Hepatocyte (in vitro differentiated cells): ENCODE measurements at regions not wholly inside any gene's neighbourhood (a gene's known extent, or its start where the extent isn't known, plus 50 kb on each side); places are given as distances from the start of the nearest gene placed in this dataset.

ENCODE experiments used
- DNase-seq: peaks from one replicate; pipeline ENCODE4 v3.0.0-alpha.2; 2016; ENCODE audit warnings: low spot score
- H2AFZ ChIP-seq: fragments of 200-600 bp; sonication (generic); 2 replicates; pipeline ENCODE4 v1.6.0; 2016; ENCODE audit warnings: antibody characterized with exemption, mild to moderate bottlenecking
- H3K27ac ChIP-seq: fragments of 200-600 bp; sonication (generic); 2 replicates; pipeline ENCODE4 v1.5.1; 2016; ENCODE audit warnings: mild to moderate bottlenecking
- H3K27me3 ChIP-seq: fragments of 200-600 bp; sonication (generic); 2 replicates; pipeline ENCODE4 v1.6.1; 2016
- H3K36me3 ChIP-seq: fragments of 200-600 bp; sonication (generic); replicated peaks from 2 replicates; pipeline ENCODE4 v1.5.1; 2016; ENCODE audit warnings: low read depth; ENCODE audit not compliant: insufficient read depth
- H3K4me1 ChIP-seq: fragments of 200-600 bp; sonication (generic); 2 replicates; pipeline ENCODE4 v1.5.1; 2016; ENCODE audit warnings: mild to moderate bottlenecking, moderate library complexity; ENCODE audit not compliant: insufficient read depth
- H3K4me2 ChIP-seq: fragments of 200-600 bp; sonication (generic); 2 replicates; pipeline ENCODE4 v1.6.0; 2016
- H3K4me3 ChIP-seq: fragments of 200-600 bp; sonication (generic); 2 replicates; pipeline ENCODE4 v1.5.1; 2016; ENCODE audit warnings: mild to moderate bottlenecking
- H3K79me2 ChIP-seq: fragments of 200-600 bp; sonication (generic); 2 replicates; pipeline ENCODE4 v1.6.0; 2017; ENCODE audit warnings: mild to moderate bottlenecking
- H3K9me2 ChIP-seq: fragments of 200-600 bp; sonication (generic); replicated peaks from 2 replicates; pipeline ENCODE4 v1.6.0; 2017; ENCODE audit warnings: mild to moderate bottlenecking; ENCODE audit not compliant: insufficient read depth
- H3K9me3 ChIP-seq: fragments of 200-600 bp; sonication (generic); 2 replicates; pipeline ENCODE4 v1.5.1; 2016; ENCODE audit warnings: low read depth, mild to moderate bottlenecking
- H4K20me1 ChIP-seq: fragments of 200-600 bp; sonication (generic); 2 replicates; pipeline ENCODE4 v1.6.0; 2016; ENCODE audit warnings: mild to moderate bottlenecking; ENCODE audit not compliant: insufficient read depth, poor library complexity, severe bottlenecking
- EZH2 ChIP-seq: fragments of 200-600 bp; sonication (generic); IDR thresholded peaks from 2 replicates; pipeline ENCODE4 v1.6.1; 2016; ENCODE audit warnings: antibody characterized with exemption, mild to moderate bottlenecking, borderline replicate concordance
- EZH2phosphoT487 ChIP-seq: fragments of 200-600 bp; sonication (generic); IDR thresholded peaks from one replicate; pipeline ENCODE4 v1.6.1; 2018; ENCODE audit warnings: antibody characterized with exemption, mild to moderate bottlenecking, low read depth, moderate library complexity; ENCODE audit not compliant: unreplicated experiment, severe bottlenecking
- WGBS: methylation state at CpG from one replicate; pipeline ENCODE4 v1.1.6; 2016; ENCODE audit warnings: low lambda C conversion rate; ENCODE audit errors: missing lambda C conversion rate; 5-methylcytosine and 5-hydroxymethylcytosine counted together
- TF ChIP-seq, protein P1 (sequence below): fragments of 200-600 bp; sonication (generic); IDR thresholded peaks from 2 replicates; pipeline ENCODE4 v1.5.1; 2016; ENCODE audit warnings: antibody characterized with exemption, mild to moderate bottlenecking; ENCODE audit not compliant: poor library complexity

DNA sequence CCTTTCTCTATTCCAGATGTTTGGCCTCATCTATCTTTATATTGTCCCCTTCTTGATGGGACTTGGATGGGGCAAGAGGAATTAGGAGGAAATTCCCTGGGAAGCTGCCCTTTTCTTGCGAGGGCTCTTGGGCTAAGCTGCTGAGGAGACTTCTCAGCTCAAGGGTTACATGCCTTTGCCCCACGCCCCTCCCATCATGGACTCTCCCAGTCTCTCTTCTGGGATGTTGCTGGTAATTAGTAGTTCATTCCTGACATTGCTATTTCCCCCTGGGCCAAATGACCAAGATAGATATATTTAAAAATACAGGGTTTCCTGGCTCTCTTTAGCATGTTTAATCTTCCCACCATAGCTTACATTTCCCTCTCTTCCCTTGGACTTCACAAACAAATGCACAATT, 90.6 kb upstream of the RALGPS2 start:
- Histone ChIP-seq H3K36me3 (no peaks in the 10 kb centered on the region), H3K9me3 (no peaks in the 10 kb centered on the region), H3K9me2 (no peaks in the 10 kb centered on the region), H3K4me3 (no peak overlapping the region), H3K4me2 (no peak overlapping the region), H3K4me1 (peaks cover 7% of the 10 kb centered on the region), H2AFZ (no peak overlapping the region), H3K27ac (no peak overlapping the region), H3K27me3 (no peaks in the 10 kb centered on the region), H4K20me1 (no peaks in the 10 kb centered on the region), H3K79me2 (no peaks in the 10 kb centered on the region)
- TF ChIP-seq EZH2 (no peak), EZH2phosphoT487 (no peak)
- TF ChIP-seq, protein P1, sequence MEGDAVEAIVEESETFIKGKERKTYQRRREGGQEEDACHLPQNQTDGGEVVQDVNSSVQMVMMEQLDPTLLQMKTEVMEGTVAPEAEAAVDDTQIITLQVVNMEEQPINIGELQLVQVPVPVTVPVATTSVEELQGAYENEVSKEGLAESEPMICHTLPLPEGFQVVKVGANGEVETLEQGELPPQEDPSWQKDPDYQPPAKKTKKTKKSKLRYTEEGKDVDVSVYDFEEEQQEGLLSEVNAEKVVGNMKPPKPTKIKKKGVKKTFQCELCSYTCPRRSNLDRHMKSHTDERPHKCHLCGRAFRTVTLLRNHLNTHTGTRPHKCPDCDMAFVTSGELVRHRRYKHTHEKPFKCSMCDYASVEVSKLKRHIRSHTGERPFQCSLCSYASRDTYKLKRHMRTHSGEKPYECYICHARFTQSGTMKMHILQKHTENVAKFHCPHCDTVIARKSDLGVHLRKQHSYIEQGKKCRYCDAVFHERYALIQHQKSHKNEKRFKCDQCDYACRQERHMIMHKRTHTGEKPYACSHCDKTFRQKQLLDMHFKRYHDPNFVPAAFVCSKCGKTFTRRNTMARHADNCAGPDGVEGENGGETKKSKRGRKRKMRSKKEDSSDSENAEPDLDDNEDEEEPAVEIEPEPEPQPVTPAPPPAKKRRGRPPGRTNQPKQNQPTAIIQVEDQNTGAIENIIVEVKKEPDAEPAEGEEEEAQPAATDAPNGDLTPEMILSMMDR, result no peak
- no peak for DNase-seq
- 46% methylated on average over 2 of the region's 2 CpGs for WGBS

DNA sequence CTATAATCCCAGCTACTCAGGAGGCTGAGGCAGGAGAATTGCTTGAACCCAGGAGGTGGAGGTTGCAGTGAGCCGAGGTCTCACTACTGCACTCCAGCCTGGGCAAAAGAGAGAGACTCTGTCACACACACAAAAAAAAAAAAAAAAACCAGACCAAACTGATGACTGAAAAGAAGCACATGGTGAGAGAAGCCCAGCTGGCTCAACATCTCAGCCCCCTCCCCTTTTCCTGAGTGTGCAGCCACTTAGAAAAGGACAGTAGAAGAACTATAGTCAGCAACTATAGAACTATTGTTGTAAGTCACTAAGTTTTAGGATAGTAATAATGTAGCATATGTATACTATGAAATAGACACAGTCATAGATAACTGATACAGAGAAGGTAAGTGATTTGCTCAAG, 87.2 kb upstream of the RALGPS2 start:
- H3K79me2 ChIP-seq, result no peaks in the 10 kb centered on the region
- no peak overlapping the region for H3K4me3 ChIP-seq
- no peaks in the 10 kb centered on the region for H4K20me1 ChIP-seq
- H3K9me3 ChIP-seq, result no peaks in the 10 kb centered on the region
- no peak for DNase-seq
- no peaks in the 10 kb centered on the region for H3K27me3 ChIP-seq
- H3K27ac ChIP-seq, result no peak overlapping the region
- no peak overlapping the region for H3K4me2 ChIP-seq
- H3K9me2 ChIP-seq, result no peaks in the 10 kb centered on the region
- no peaks in the 10 kb centered on the region for H3K4me1 ChIP-seq
- no peaks in the 10 kb centered on the region for H3K36me3 ChIP-seq
- H2AFZ ChIP-seq, result no peak overlapping the region
- TF ChIP-seq EZH2phosphoT487, result no peak
- TF ChIP-seq EZH2, result no peak
- TF ChIP-seq, protein P1, result no peak
- WGBS, result 91% methylated on average over 1 of the region's 1 CpG

DNA sequence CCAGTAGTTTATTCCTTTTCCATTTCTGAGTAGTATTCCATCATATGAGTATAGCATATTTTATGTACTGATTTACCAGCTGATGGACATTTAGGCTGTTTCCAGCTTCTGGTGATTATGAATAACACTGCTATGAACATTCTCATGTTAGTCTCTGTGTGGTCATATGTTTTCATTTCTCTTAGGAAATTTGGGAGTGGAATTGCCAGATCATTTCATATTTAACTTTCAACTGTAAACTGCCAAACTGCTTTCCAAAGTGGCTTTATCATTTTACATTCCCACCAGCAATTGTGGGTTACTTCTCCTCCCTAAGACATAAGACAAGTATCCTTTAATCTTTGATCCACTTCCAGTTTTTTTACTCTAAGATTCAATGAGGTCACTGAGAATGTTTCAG, 85.7 kb upstream of the RALGPS2 start:
- Histone ChIP-seq H3K9me2 (no peaks in the 10 kb centered on the region), H2AFZ (no peak overlapping the region), H3K27me3 (no peaks in the 10 kb centered on the region), H3K36me3 (no peaks in the 10 kb centered on the region), H3K4me2 (no peak overlapping the region), H3K4me1 (no peaks in the 10 kb centered on the region), H3K4me3 (no peak overlapping the region), H3K9me3 (no peaks in the 10 kb centered on the region), H3K79me2 (no peaks in the 10 kb centered on the region), H3K27ac (no peak overlapping the region), H4K20me1 (no peaks in the 10 kb centered on the region)
- no peak for TF ChIP-seq EZH2phosphoT487
- TF ChIP-seq, protein P1, result no peak
- no peak for TF ChIP-seq EZH2
- no peak for DNase-seq

DNA sequence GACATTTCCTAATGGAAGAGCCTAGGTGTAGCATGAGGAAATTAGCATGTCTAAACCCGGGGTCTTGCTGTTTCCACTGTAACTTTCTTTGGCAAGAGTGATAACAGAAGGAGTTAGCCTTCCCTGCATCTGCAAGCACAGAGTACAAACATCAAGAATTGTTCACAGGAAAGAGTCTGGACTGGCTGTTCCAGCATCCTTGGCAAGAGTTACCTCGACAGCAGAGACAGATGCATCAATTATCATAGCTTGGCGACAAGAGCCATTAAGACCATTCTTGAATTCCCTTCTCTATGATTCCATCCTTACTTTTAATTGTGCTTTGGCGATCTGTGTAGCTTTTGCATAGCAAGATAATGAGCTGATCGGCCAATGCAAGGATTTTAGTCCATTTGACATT, 82.8 kb upstream of the RALGPS2 start:
- Histone ChIP-seq H3K9me3 (no peaks in the 10 kb centered on the region), H3K27me3 (no peaks in the 10 kb centered on the region), H3K36me3 (no peaks in the 10 kb centered on the region), H3K79me2 (no peaks in the 10 kb centered on the region), H3K4me2 (no peak overlapping the region), H4K20me1 (no peaks in the 10 kb centered on the region), H2AFZ (no peak overlapping the region), H3K9me2 (no peaks in the 10 kb centered on the region), H3K4me3 (no peak overlapping the region), H3K4me1 (no peaks in the 10 kb centered on the region), H3K27ac (no peak overlapping the region)
- DNase-seq, result no peak
- TF ChIP-seq, protein P1, result no peak
- TF ChIP-seq EZH2, result no peak
- TF ChIP-seq EZH2phosphoT487, result no peak
- 73% methylated on average over 5 of the region's 5 CpGs for WGBS
